GM12878 (cell line): ENCODE measurements at regions not wholly inside any gene's neighbourhood (a gene's known extent, or its start where the extent isn't known, plus 50 kb on each side); places are given as distances from the start of the nearest gene placed in this dataset.

Source experiments
- ATAC-seq: fragments of 200-7000 bp; cut with Tn5 transposase; 3 replicates; pipeline ENCODE4 v1.9.1; 2020; ENCODE audit warnings: mild to moderate bottlenecking, moderate library complexity
- BruUV-seq: library from RNA; stranded (reverse); fragments of 400-500 nt; replicated peaks from 2 replicates; lab custom pipeline; 2021; lab: Mats Ljungman, UMichigan
- CTCF ChIA-PET: fragments of 300-600 bp; sonication (Branson Sonifier 250); formaldehyde crosslinking; extraction: SDS; loops from one replicate; lab custom pipeline; 2021; ENCODE audit warnings: inconsistent platforms; lab: Yijun Ruan, JAX
- POLR2A ChIA-PET: fragments of 350-600 bp; formaldehyde crosslinking; extraction: SDS; loops from one replicate; lab custom pipeline; 2021; ENCODE audit warnings: inconsistent platforms; lab: Charles Lee
- RAD21 ChIA-PET: fragments of 300-600 bp; sonication (Branson Sonifier 250); formaldehyde crosslinking; loops from one replicate; lab custom pipeline; 2023; ENCODE audit warnings: antibody characterized with exemption; ENCODE audit not compliant: unreplicated experiment; lab: Charles Lee
- SMC1A ChIA-PET: fragments of 300-600 bp; sonication (Branson Sonifier 250); formaldehyde crosslinking; loops from one replicate; lab custom pipeline; 2023; ENCODE audit not compliant: unreplicated experiment, uncharacterized antibody; lab: Charles Lee
- DNase-seq: peaks from one replicate; pipeline ENCODE4 v3.0.0-alpha.2; 2011; ENCODE audit warnings: low read depth, low spot score
- FAIRE-seq: peaks from 3 replicates; lab custom pipeline; 2011; peaks lifted over from hg19 to GRCh38; lab: Jason Lieb, UNC
- H2AFZ ChIP-seq: 2 replicates; pipeline ENCODE4 v1.6.0; 2011; ENCODE audit warnings: low read depth, low read length, control low read depth; ENCODE audit not compliant: control insufficient read depth
- H3K27ac ChIP-seq: 2 replicates; pipeline ENCODE4 v1.5.1; 2011; ENCODE audit warnings: control low read depth; ENCODE audit not compliant: control insufficient read depth, insufficient read depth
- H3K27me3 ChIP-seq, 2 experiments: replicated peaks in 1 of 2; 2 replicates each; pipeline versions ENCODE4 v1.6.0 to v1.6.1; 2011; ENCODE audit warnings: low read length in 1 of 2; ENCODE audit not compliant: control insufficient read depth in 2 of 2, insufficient read depth in 2 of 2
- H3K36me3 ChIP-seq, 2 experiments: 2 replicates each; pipeline ENCODE4 v1.5.1; 2011; ENCODE audit warnings: low read length in 1 of 2; ENCODE audit not compliant: control insufficient read depth in 2 of 2, insufficient read depth in 2 of 2
- H3K4me1 ChIP-seq: 2 replicates; pipeline ENCODE4 v1.6.1; 2011; ENCODE audit warnings: mild to moderate bottlenecking, low read length, moderate library complexity, mixed read lengths; ENCODE audit not compliant: control insufficient read depth, insufficient read depth
- H3K4me2 ChIP-seq: 2 replicates; pipeline ENCODE4 v1.6.0; 2011; ENCODE audit warnings: control low read depth; ENCODE audit not compliant: control insufficient read depth, insufficient read depth
- H3K4me3 ChIP-seq: fragments of 200-600 bp; sonication (generic); 2 replicates; pipeline ENCODE4 v1.5.1; 2016
- H3K79me2 ChIP-seq: 2 replicates; pipeline ENCODE4 v1.6.0; 2011; ENCODE audit warnings: low read length; ENCODE audit not compliant: control insufficient read depth, insufficient read depth
- H3K9ac ChIP-seq: 2 replicates; pipeline ENCODE4 v1.8.0; 2011; ENCODE audit warnings: low read length, control low read depth, mixed read lengths; ENCODE audit not compliant: control insufficient read depth, insufficient read depth
- H3K9me3 ChIP-seq: replicated peaks from 3 replicates; pipeline ENCODE4 v1.5.1; 2011; ENCODE audit warnings: mild to moderate bottlenecking, low read length; ENCODE audit not compliant: control insufficient read depth, insufficient read depth
- H4K20me1 ChIP-seq: 2 replicates; pipeline ENCODE4 v1.6.0; 2011; ENCODE audit not compliant: control insufficient read depth, insufficient read depth
- ASH2L ChIP-seq: fragments of 300-600, 200-600 bp; sonication (generic); IDR thresholded peaks from 2 replicates; pipeline ENCODE4 v1.6.1; 2017; ENCODE audit warnings: low read depth, mild to moderate bottlenecking, borderline replicate concordance
- ATF2 ChIP-seq: IDR thresholded peaks from 2 replicates; pipeline ENCODE4 v1.6.1; 2012; ENCODE audit warnings: low read length, inconsistent platforms
- ETV6 ChIP-seq, 2 experiments: fragments of 450-650 bp in 1 of 2; IDR thresholded peaks in 1 of 2; conservative IDR thresholded peaks in 1 of 2; 2 replicates each; pipeline ENCODE4 v1.6.1; 2014; ENCODE audit warnings: antibody characterized with exemption in 1 of 2, borderline replicate concordance in 1 of 2, low read depth in 1 of 2, mild to moderate bottlenecking in 1 of 2, moderate library complexity in 1 of 2
- FOXK2 ChIP-seq: fragments of 450-650 bp; IDR thresholded peaks from 2 replicates; pipeline ENCODE4 v1.6.1; 2017; ENCODE audit warnings: mild to moderate bottlenecking, moderate library complexity
- GATAD2B ChIP-seq: fragments of 450-650 bp; conservative IDR thresholded peaks from 2 replicates; pipeline ENCODE4 v1.6.1; 2017; ENCODE audit warnings: low read depth, mild to moderate bottlenecking, moderate library complexity
- IKZF2 ChIP-seq, 2 experiments: fragments of 450-650 bp; IDR thresholded peaks; 2 replicates each; pipeline ENCODE4 v1.6.1; 2017; ENCODE audit warnings: mild to moderate bottlenecking in 2 of 2, moderate library complexity in 2 of 2
- IRF5 ChIP-seq: fragments of 450-650 bp; IDR thresholded peaks from 2 replicates; pipeline ENCODE4 v1.6.1; 2017; ENCODE audit warnings: borderline replicate concordance
- MEF2A ChIP-seq: IDR thresholded peaks from 2 replicates; pipeline ENCODE4 v1.6.1; 2011; ENCODE audit warnings: low read depth, mild to moderate bottlenecking, low read length, moderate library complexity; ENCODE audit not compliant: insufficient read depth
- MTA3 ChIP-seq: IDR thresholded peaks from 2 replicates; pipeline ENCODE4 v1.6.1; 2012; ENCODE audit warnings: low read length, inconsistent platforms, borderline replicate concordance
- NKRF ChIP-seq: fragments of 450-650 bp; conservative IDR thresholded peaks from 2 replicates; pipeline ENCODE4 v1.6.1; 2017; ENCODE audit warnings: mild to moderate bottlenecking, moderate library complexity
- RCOR1 ChIP-seq: conservative IDR thresholded peaks from 2 replicates; pipeline ENCODE4 v1.6.1; 2012; ENCODE audit warnings: low read depth, low read length, improper control_type of control experiment
- SMC3 ChIP-seq: IDR thresholded peaks from 2 replicates; pipeline ENCODE4 v1.6.1; 2011; ENCODE audit warnings: low read length, improper control_type of control experiment, borderline replicate concordance
- TBL1XR1 ChIP-seq: IDR thresholded peaks from 2 replicates; pipeline ENCODE4 v1.6.1; 2012; ENCODE audit warnings: low read depth, low read length, improper control_type of control experiment
- YBX1 ChIP-seq: fragments of 450-650 bp; IDR thresholded peaks from 2 replicates; pipeline ENCODE4 v1.6.1; 2016; ENCODE audit warnings: antibody characterized with exemption
- WGBS: methylation state at CpG from one replicate; pipeline ENCODE4 v1.1.6; 2016; ENCODE audit warnings: low lambda C conversion rate; ENCODE audit not compliant: insufficient replicate concordance, insufficient coverage; ENCODE audit errors: missing lambda C conversion rate; 5-methylcytosine and 5-hydroxymethylcytosine counted together
- in situ Hi-C: fragments of 300-500 bp; cut with MboI; formaldehyde crosslinking; loops from 9 replicates; pipeline ENCODE4 v1.14.3; 2018; ENCODE audit warnings: mixed read lengths
- intact Hi-C: fragments of 100-400 bp; cut with micrococcal nuclease; formaldehyde crosslinking; loops from one replicate; pipeline ENCODE4 v1.14.2; 2022; ENCODE audit not compliant: unreplicated experiment
- TF ChIP-seq, protein P1 (sequence below): fragments of 450-650 bp; formaldehyde crosslinking; IDR thresholded peaks from 2 replicates; pipeline ENCODE4 v1.4.0; 2020; ENCODE audit warnings: mild to moderate bottlenecking, moderate library complexity

DNA sequence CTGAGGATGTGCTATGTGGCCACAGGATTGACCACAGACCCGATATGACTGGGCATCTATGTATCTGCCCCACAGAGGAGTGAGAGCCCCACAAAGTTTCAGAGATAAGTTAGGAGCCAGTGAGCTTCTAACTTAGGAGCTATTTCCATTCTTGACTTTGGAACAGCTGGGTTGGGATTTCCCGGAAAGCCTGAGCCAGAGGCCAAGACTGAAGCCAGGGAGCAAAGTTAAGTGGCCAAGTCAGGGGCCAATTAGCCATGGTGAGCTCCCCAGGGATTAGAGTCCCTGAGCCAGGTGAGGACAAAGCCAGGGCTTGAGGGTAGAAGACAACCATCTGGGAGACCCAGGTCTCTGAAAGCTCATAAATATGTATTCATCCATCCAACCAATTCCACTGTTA, 143.6 kb downstream of the MAFB start:
- H3K36me3 ChIP-seq: no peaks in the 10 kb centered on the region
- ChIA-PET CTCF (no interaction called here), RAD21 (no interaction called here), SMC1A (no interaction called here), POLR2A (interaction anchor here (0.7 kb wide), 1 partner anchor 1112 kb away, joined by 3 read pairs; no protein-coding TSS in a partner anchor)
- H3K9ac ChIP-seq: no peak overlapping the region
- FAIRE-seq: no peak
- no TSS peak for BruUV-seq
- no peak for DNase-seq
- TF ChIP-seq, protein P1, sequence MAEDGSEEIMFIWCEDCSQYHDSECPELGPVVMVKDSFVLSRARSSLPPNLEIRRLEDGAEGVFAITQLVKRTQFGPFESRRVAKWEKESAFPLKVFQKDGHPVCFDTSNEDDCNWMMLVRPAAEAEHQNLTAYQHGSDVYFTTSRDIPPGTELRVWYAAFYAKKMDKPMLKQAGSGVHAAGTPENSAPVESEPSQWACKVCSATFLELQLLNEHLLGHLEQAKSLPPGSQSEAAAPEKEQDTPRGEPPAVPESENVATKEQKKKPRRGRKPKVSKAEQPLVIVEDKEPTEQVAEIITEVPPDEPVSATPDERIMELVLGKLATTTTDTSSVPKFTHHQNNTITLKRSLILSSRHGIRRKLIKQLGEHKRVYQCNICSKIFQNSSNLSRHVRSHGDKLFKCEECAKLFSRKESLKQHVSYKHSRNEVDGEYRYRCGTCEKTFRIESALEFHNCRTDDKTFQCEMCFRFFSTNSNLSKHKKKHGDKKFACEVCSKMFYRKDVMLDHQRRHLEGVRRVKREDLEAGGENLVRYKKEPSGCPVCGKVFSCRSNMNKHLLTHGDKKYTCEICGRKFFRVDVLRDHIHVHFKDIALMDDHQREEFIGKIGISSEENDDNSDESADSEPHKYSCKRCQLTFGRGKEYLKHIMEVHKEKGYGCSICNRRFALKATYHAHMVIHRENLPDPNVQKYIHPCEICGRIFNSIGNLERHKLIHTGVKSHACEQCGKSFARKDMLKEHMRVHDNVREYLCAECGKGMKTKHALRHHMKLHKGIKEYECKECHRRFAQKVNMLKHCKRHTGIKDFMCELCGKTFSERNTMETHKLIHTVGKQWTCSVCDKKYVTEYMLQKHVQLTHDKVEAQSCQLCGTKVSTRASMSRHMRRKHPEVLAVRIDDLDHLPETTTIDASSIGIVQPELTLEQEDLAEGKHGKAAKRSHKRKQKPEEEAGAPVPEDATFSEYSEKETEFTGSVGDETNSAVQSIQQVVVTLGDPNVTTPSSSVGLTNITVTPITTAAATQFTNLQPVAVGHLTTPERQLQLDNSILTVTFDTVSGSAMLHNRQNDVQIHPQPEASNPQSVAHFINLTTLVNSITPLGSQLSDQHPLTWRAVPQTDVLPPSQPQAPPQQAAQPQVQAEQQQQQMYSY (CRISPR knock-in tag): no peak
- TF ChIP-seq FOXK2 (no peak), GATAD2B (no peak), YBX1 (no peak), TBL1XR1 (no peak), IRF5 (no peak), ASH2L (no peak), IKZF2 (IDR thresholded peaks at IDR 0.05) (no peak), NKRF (no peak), SMC3 (no peak), ATF2 (no peak), MEF2A (no peak), RCOR1 (no peak), MTA3 (no peak), ETV6 (conservative IDR thresholded peaks at IDR 0.05 in 1 of 2, IDR thresholded peaks at IDR 0.05 in 1 of 2; ENCODE audit: borderline replicate concordance in 1 of 2, low read depth in 1 of 2) (no peak)
- no peak overlapping the region for H3K27ac ChIP-seq
- WGBS: 0% methylated on average over 2 of the region's 2 CpGs
- no peaks in the 10 kb centered on the region for H3K9me3 ChIP-seq
- in situ Hi-C loops (no loop called here), intact Hi-C loops (no loop called here)
- no peaks in the 10 kb centered on the region for H4K20me1 ChIP-seq
- no peaks in the 10 kb centered on the region for H3K79me2 ChIP-seq
- H3K4me3 ChIP-seq: no peak overlapping the region
- H3K27me3 ChIP-seq: no peaks in the 10 kb centered on the region
- no peak overlapping the region for H2AFZ ChIP-seq
- no peak for ATAC-seq
- H3K4me1 ChIP-seq: no peaks in the 10 kb centered on the region
- H3K4me2 ChIP-seq: no peak overlapping the region
